Hepatic stellate cell (primary cell): ENCODE measurements at regions not wholly inside any gene's neighbourhood (a gene's known extent, or its start where the extent isn't known, plus 50 kb on each side); places are given as distances from the start of the nearest gene placed in this dataset.

Source experiments
- DNase-seq: peaks from one replicate; pipeline ENCODE4 v3.0.0; 2011; ENCODE audit warnings: low spot score

DNA sequence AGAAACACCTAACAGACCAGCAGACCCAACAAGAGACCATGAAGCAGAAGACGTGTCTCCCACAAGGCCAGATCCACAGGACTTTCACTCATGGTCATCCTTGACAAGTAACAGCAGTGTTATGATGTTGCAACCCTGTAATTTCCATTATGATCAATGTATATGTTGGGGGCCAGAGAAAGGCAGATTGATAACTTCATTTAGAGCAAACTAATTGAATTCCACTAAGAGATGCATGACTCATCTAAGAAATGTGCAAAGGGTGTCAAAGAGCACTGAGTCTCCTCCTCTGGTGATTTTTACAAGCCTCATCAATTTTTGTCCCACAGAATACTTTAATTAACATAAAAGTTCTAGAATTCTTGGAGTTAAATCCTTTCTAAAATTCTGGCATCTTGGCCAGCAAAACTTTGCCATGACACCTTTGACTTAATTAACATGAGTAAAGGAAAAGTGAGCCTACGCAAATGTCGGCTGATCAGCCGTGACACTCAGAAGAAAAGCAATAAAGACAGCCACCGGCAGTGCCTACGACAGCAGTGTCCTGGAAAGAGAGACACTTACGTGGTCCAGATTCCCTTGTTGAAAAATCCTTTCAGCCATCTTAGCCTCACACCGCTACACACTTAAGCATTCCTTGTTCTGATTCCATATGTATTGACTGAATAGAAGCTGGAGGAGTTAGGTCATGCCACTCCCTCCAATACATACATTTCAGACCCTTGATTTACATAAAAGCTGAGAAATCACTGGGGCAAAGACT is 370.2 kb upstream of the CCDC196 start:
- DNase-seq = no peak

- no peak for DNase-seq
Observed at GRCh38 chr14:66116732-66117131, 369.4 kb upstream of the CCDC196 start.

DNA sequence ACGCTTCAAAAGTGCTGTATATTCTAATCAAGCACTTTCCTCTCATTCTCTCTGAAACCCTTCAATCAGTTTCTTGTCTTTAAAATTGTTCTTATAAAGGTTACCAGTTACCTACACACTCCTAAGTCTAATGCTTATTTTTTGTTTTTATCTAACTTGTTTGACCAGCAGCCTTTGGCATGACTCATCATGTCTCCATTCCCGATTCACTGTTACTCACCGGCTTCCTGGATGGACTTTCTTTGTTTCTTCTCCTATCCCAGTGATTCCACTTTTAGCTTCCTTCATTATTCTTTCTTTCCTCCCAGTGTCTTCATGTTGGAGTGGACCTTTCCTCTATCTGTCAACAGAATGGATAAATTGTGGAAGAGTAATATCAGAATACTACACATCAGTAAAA is 368.6 kb upstream of the CCDC196 start:
- DNase-seq = no peak

GRCh38 chr14:66119606-66120231 is 366.5 kb upstream of the CCDC196 start:
- no peak for DNase-seq

DNA sequence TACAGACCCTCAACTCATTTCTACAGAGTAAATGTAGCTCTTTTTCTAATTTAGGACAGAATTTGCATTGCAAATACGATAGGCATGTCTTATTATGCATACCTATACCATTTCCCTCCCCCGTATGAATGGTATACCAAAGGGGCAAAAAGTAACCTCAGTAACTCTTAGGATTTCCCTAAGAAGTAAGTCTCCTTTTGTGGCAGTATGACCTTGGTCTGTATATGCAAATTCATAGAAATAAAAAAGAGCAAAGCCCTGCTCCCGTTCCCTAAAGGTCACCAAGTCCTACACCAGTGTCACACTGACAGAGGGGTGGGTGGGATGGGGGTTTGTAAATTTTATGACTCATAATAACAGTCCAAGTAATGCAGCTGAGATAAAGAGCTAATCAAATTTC is 365.8 kb upstream of the CCDC196 start:
- no peak for DNase-seq

- no peak for DNase-seq
Observed at GRCh38 chr14:66121859-66122258, 364.3 kb upstream of the CCDC196 start.

- no peak for DNase-seq
Observed at GRCh38 chr14:66129224-66129623, 356.9 kb upstream of the CCDC196 start.

- DNase-seq = no peak
Observed at GRCh38 chr14:66131111-66131510, 355.1 kb upstream of the CCDC196 start.

DNA sequence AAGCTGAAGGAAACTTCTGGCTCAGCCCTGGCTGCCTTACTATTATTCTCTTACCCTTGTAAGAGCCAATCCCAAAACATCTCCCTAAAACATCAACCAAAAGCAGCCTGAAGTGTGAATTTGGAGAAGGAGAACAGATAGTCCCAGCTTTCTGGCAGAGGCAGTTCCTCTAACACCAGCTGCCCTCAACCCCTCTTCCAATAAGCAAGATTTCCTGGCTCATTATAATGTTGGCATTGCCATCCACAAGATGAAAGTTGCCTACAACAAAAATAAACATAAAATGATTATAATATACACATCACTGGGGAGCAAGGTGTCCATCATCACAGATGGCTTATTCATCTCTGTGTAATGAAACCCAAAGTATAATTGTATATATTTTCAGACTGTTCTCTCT is 352.5 kb upstream of the CCDC196 start:
- no peak for DNase-seq

DNA sequence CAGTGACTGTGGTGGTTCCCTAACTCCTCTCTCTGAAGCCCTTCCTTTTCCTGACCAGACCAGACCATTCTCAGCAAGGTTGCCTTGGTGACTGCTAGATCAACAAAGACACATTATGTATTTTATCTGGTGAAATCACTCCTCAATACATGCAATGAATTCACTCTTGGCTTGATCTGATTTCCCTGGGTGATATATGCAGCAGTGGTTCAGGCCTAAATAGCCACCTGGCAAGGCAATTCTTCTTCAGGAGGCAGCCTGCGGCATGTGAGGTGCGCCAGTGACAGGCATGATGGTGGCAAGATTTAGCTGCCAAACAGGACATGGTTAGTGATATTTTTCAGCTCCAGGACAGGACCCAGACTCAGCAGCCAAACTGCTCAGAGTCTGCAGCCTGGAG is 350.3 kb upstream of the CCDC196 start:
- no peak for DNase-seq

GRCh38 chr14:66137081-66137480 is 349.1 kb upstream of the CCDC196 start:
- no peak for DNase-seq

- no peak for DNase-seq
Observed at GRCh38 chr14:66139432-66139831, 346.7 kb upstream of the CCDC196 start.

DNA sequence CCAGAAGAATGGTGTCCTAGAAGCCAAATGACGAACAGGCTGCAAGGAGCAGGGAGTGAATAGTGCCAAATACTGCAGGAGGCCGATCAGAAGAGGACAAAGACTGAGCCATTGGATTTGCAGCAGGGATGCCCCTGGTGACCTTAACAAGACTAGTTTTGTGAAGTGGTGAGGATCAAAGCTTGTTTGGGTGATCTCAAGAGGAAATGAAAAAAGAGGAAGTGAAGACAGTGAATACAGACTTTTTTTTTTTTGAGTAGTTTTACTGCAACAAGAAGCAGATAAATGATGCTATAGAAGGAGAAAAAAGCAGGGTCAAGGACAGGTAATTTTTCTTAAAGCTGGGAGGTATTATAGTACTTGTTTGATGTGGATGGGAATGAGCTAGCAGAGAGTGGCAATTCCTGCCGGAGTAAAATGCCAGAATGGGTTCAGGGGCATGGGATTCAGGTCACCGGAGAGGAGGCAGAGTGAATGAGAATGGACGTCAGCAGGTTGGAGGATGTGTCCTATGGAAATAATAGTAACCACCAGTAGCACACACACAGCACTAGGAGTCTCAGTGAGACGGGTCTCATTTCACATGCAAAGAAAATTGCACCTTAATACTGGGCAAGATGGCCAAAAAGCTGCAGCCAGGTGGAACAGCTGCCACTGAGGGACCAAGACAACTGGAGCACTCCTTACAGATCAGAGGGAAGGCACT is 345.8 kb upstream of the CCDC196 start:
- no peak for DNase-seq

DNA sequence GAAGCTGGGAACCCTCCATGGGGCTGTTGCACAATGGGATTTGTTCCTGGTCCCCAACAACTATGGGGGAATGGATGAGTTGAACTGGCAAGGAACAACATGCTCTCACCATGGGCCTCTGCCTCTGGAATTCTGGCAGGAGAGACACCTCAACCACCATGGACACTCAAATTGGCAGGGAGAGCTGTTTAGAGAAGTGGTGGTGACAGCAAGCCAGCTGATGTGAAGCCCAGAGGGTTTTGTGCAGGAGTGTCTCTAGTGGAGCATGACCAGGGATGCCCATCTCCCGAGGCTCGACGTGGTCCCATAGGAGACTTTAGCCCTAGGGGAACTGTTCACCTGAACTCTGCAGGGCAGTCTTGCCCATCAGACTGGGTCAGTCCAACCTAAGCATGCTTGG is 345.2 kb upstream of the CCDC196 start:
- no peak for DNase-seq

- no peak for DNase-seq
Observed at GRCh38 chr14:66141733-66142132, 344.4 kb upstream of the CCDC196 start.

DNA sequence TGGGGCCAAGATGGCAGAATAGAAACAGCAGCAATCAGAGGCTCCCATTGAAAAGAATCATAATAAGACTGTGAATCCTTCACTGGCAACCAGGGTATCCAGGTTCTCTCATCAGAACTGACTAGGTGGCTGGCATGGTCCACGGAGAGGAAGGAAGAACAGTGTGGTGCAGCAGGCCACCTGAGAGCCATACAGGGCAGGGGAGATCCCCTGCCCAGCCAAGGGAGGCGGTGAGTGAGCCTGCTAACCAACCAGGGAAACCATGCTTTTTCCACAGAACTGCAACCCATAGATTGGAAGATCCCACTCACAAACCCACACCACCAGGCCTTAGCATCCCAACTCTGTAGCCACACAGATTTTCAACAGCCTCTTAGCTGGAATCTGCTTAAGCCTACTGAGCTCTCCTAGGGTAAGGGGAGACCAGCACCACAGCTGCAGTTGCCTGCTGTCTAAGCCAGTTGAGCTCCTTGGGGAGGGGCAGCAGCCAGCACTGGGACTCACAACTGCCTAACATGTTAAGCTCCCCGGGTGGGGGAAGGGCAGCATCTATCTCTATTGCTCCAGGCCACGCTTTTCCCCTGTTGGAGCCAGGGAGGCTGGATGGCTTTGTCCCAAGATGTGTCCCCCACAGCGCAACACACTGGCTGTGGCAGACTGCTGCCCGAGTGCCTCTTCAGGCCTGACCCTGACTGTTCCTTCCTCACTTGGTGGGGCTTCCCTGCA is 342.6 kb upstream of the CCDC196 start:
- DNase-seq = no peak

DNA sequence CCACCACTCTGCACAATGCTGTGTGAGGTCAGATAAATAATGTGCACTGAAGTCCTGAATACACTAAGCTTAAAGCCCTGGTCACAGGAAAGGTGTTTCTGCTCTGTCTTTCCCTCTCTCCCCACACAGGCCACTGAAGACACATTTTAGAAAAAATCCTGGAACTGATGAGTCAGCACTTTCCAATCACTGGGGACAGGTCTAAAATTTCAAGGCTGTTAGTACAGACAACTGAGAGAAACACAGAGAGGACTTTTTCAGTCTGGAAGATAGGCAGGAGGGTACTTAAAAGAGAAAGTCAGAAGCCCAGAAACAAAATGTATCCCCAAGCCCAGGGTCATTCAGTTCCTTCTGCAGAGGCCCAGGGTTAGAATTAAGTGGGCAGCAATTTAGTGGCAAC is 333.9 kb upstream of the CCDC196 start:
- no peak for DNase-seq

DNA sequence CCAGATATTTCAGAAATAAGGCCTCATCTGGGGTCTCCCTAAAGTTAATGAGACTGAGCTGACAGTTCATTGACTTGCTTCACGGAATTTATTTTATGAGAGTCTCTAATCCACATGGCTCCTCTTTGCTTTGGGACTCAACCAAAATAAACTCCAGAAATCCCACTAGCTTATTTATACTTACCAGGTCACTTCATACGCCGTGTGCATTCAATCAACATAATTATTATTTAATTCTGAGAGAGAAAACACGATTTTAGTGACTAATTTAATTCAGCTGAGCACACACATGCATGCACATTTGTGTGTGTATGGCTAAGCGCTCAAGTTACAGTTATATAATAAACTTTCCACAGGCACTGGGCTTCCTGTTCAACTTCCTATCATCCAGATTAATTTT is 333.4 kb upstream of the CCDC196 start:
- no peak for DNase-seq

GRCh38 chr14:66163023-66163422 is 323.1 kb upstream of the CCDC196 start:
- DNase-seq = no peak

DNA sequence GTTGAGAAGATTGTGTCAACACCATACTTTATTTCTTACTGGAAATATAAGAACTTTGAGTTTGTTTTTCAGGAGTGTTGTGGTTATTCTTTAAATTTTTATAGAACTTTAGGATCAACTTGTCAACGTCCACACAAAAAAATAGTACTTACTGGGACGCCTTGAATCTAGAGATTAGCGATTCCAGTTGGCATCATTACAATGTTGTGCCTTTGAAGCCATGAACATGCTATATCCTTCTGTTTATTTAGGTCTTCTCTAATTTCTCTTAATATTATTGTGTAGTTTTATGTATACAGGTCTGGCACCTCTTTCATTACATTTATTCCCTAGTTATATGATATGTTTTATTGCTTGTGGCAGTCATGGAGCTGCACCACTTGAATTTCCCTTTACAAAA is 320.8 kb upstream of the CCDC196 start:
- no peak for DNase-seq

DNA sequence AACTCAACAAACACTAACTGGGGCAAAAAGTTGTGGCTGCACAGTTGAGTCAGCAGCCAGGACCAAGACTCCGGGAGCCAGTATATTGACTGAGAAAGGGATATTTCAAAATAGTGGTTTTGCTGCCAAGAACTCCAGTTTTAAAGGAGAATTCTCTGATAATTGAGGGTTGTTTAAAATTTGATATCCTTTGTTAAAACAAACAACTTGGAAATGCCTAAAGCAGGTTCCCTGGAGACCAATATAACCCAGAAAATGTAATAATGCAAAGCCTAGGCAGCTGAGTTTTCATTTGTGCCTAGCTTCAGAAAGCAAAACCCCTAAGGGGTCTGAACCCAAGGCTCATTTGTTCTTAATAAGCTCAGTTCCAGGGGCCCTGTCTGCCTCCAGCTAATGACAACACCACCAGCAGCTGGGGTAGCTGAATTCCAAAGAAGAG is 311.7 kb upstream of the CCDC196 start:
- DNase-seq = no peak

- DNase-seq = no peak
Observed at GRCh38 chr14:66177935-66178334, 308.2 kb upstream of the CCDC196 start.

GRCh38 chr14:66196670-66197069 is 289.5 kb upstream of the CCDC196 start:
- DNase-seq = no peak
